ENCODE measurements at regions not wholly inside any gene's neighbourhood (a gene's known extent, or its start where the extent isn't known, plus 50 kb on each side); places are given as distances from the start of the nearest gene placed in this dataset.

GRCh38 chr6:97866616-97867015 is 583.6 kb upstream of the MMS22L start:
- Histone ChIP-seq H3K9me3 (ENCODE audit: control insufficient read depth, low read length) (no peaks in the 10 kb centered on the region), H3K9ac (ENCODE audit: low read length) (no peak overlapping the region), H3K4me1 (ENCODE audit: control insufficient read depth, insufficient read depth, low read length) (no peaks in the 10 kb centered on the region), H3K36me3 (ENCODE audit: control insufficient read depth, insufficient read depth, low read length, severe bottlenecking) (no peaks in the 10 kb centered on the region), H3K27me3 (replicated peaks; ENCODE audit: control insufficient read depth, insufficient read depth, low read length) (no peaks in the 10 kb centered on the region), H3K4me3 (ENCODE audit: low read length) (no peak overlapping the region)
- DNase-seq (ENCODE audit: low read depth) = no peak

GRCh38 chr6:97867177-97867576 is 584.2 kb upstream of the MMS22L start:
- H3K9ac ChIP-seq (ENCODE audit: low read length) = no peak overlapping the region
- H3K36me3 ChIP-seq (ENCODE audit: control insufficient read depth, insufficient read depth, low read length, severe bottlenecking) = no peaks in the 10 kb centered on the region
- H3K9me3 ChIP-seq (ENCODE audit: control insufficient read depth, low read length) = no peaks in the 10 kb centered on the region
- no peak overlapping the region for H3K4me3 ChIP-seq (ENCODE audit: low read length)
- no peak for DNase-seq (ENCODE audit: low read depth)
- H3K27me3 ChIP-seq (replicated peaks; ENCODE audit: control insufficient read depth, insufficient read depth, low read length) = no peaks in the 10 kb centered on the region
- no peaks in the 10 kb centered on the region for H3K4me1 ChIP-seq (ENCODE audit: control insufficient read depth, insufficient read depth, low read length)

DNA sequence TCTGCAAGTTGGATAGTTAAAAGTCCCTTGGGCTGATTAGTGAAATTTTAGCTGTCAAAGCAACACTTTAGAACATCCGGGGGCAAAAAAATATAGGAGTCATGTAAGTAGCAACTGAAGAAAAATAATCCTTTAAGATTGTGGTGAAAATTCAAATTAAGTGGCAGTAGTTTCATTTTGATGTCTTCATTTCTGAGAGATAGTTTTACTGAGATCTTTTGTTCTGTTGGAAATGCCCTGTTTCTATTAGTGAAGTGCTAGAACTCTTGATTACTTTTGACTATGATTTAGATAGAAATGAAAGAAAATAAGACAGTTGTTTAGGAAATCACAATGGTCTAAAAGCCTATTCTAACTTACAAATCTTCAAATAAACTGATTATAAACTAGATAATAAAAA is 587.3 kb upstream of the MMS22L start:
- H3K36me3 ChIP-seq (ENCODE audit: control insufficient read depth, insufficient read depth, low read length, severe bottlenecking) = no peaks in the 10 kb centered on the region
- H3K27me3 ChIP-seq (replicated peaks; ENCODE audit: control insufficient read depth, insufficient read depth, low read length) = no peaks in the 10 kb centered on the region
- no peaks in the 10 kb centered on the region for H3K4me1 ChIP-seq (ENCODE audit: control insufficient read depth, insufficient read depth, low read length)
- H3K9me3 ChIP-seq (ENCODE audit: control insufficient read depth, low read length) = no peaks in the 10 kb centered on the region
- no peak overlapping the region for H3K9ac ChIP-seq (ENCODE audit: low read length)
- no peak for DNase-seq (ENCODE audit: low read depth)
- no peak overlapping the region for H3K4me3 ChIP-seq (ENCODE audit: low read length)

GRCh38 chr6:97876711-97877110 is 593.7 kb upstream of the MMS22L start:
- H3K27me3 ChIP-seq (replicated peaks; ENCODE audit: control insufficient read depth, insufficient read depth, low read length) = no peaks in the 10 kb centered on the region
- H3K9ac ChIP-seq (ENCODE audit: low read length) = no peak overlapping the region
- no peaks in the 10 kb centered on the region for H3K9me3 ChIP-seq (ENCODE audit: control insufficient read depth, low read length)
- no peak for DNase-seq (ENCODE audit: low read depth)
- no peaks in the 10 kb centered on the region for H3K36me3 ChIP-seq (ENCODE audit: control insufficient read depth, insufficient read depth, low read length, severe bottlenecking)
- no peaks in the 10 kb centered on the region for H3K4me1 ChIP-seq (ENCODE audit: control insufficient read depth, insufficient read depth, low read length)
- H3K4me3 ChIP-seq (ENCODE audit: low read length) = no peak overlapping the region

- Histone ChIP-seq H3K36me3 (ENCODE audit: control insufficient read depth, insufficient read depth, low read length, severe bottlenecking) (no peaks in the 10 kb centered on the region), H3K9me3 (ENCODE audit: control insufficient read depth, low read length) (no peaks in the 10 kb centered on the region), H3K4me3 (ENCODE audit: low read length) (no peak overlapping the region), H3K9ac (ENCODE audit: low read length) (no peak overlapping the region), H3K4me1 (ENCODE audit: control insufficient read depth, insufficient read depth, low read length) (no peaks in the 10 kb centered on the region), H3K27me3 (replicated peaks; ENCODE audit: control insufficient read depth, insufficient read depth, low read length) (no peaks in the 10 kb centered on the region)
- DNase-seq (ENCODE audit: low read depth) = no peak
Measured at GRCh38 chr6:97882755-97883154, 599.7 kb upstream of the MMS22L start.

- Histone ChIP-seq H3K9ac (ENCODE audit: low read length) (no peak overlapping the region), H3K4me1 (ENCODE audit: control insufficient read depth, insufficient read depth, low read length) (no peaks in the 10 kb centered on the region), H3K36me3 (ENCODE audit: control insufficient read depth, insufficient read depth, low read length, severe bottlenecking) (no peaks in the 10 kb centered on the region), H3K4me3 (ENCODE audit: low read length) (no peak overlapping the region), H3K27me3 (replicated peaks; ENCODE audit: control insufficient read depth, insufficient read depth, low read length) (no peaks in the 10 kb centered on the region), H3K9me3 (ENCODE audit: control insufficient read depth, low read length) (no peaks in the 10 kb centered on the region)
- DNase-seq (ENCODE audit: low read depth) = no peak
Measured at GRCh38 chr6:97885325-97885724, 602.3 kb upstream of the MMS22L start.

GRCh38 chr6:97885828-97886227 is 602.8 kb upstream of the MMS22L start:
- no peak overlapping the region for H3K4me3 ChIP-seq (ENCODE audit: low read length)
- no peak for DNase-seq (ENCODE audit: low read depth)

GRCh38 chr6:97901531-97901930 is 618.5 kb upstream of the MMS22L start:
- no peaks in the 10 kb centered on the region for H3K36me3 ChIP-seq (ENCODE audit: control insufficient read depth, insufficient read depth, low read length, severe bottlenecking)
- H3K9ac ChIP-seq (ENCODE audit: low read length) = no peak overlapping the region
- H3K27me3 ChIP-seq (replicated peaks; ENCODE audit: control insufficient read depth, insufficient read depth, low read length) = no peaks in the 10 kb centered on the region
- no peak overlapping the region for H3K4me3 ChIP-seq (ENCODE audit: low read length)
- DNase-seq (ENCODE audit: low read depth) = no peak
- H3K4me1 ChIP-seq (ENCODE audit: control insufficient read depth, insufficient read depth, low read length) = no peaks in the 10 kb centered on the region
- H3K9me3 ChIP-seq (ENCODE audit: control insufficient read depth, low read length) = no peaks in the 10 kb centered on the region

More at GRCh38 chr6:97885828-97886227, 602.8 kb upstream of the MMS22L start:
- Histone ChIP-seq H3K9ac (ENCODE audit: low read length) (no peak overlapping the region), H3K27me3 (replicated peaks; ENCODE audit: control insufficient read depth, insufficient read depth, low read length) (no peaks in the 10 kb centered on the region), H3K36me3 (ENCODE audit: control insufficient read depth, insufficient read depth, low read length, severe bottlenecking) (no peaks in the 10 kb centered on the region), H3K9me3 (ENCODE audit: control insufficient read depth, low read length) (no peaks in the 10 kb centered on the region), H3K4me1 (ENCODE audit: control insufficient read depth, insufficient read depth, low read length) (no peaks in the 10 kb centered on the region)

- H3K36me3 ChIP-seq (ENCODE audit: control insufficient read depth, insufficient read depth, low read length, severe bottlenecking) = no peaks in the 10 kb centered on the region
- no peaks in the 10 kb centered on the region for H3K4me1 ChIP-seq (ENCODE audit: control insufficient read depth, insufficient read depth, low read length)
- H3K9ac ChIP-seq (ENCODE audit: low read length) = no peak overlapping the region
- no peak for DNase-seq (ENCODE audit: low read depth)
- no peaks in the 10 kb centered on the region for H3K9me3 ChIP-seq (ENCODE audit: control insufficient read depth, low read length)
- no peak overlapping the region for H3K4me3 ChIP-seq (ENCODE audit: low read length)
- no peaks in the 10 kb centered on the region for H3K27me3 ChIP-seq (replicated peaks; ENCODE audit: control insufficient read depth, insufficient read depth, low read length)
Measured at GRCh38 chr6:97909380-97909779, 626.4 kb upstream of the MMS22L start.

DNA sequence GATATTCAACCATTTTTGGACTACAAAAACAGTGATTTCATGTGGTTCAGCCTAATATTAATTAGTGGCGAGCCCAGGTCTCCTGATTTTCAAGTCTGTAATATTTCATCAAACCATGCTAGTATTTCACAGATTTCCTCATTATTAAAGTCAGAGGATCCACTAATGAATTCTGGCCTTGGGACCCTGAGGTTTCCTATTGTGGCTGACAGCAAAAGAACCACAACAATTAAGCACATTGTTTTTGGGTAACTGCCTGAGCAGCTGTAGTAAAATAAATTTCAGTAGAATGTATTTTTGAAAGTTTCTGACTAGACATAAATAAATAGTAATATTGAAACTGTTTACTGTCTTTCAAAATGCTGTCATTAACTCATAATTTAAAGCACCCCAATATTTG is 630.7 kb upstream of the MMS22L start:
- H3K27me3 ChIP-seq (replicated peaks; ENCODE audit: control insufficient read depth, insufficient read depth, low read length) = no peaks in the 10 kb centered on the region
- no peak overlapping the region for H3K4me3 ChIP-seq (ENCODE audit: low read length)
- no peaks in the 10 kb centered on the region for H3K9me3 ChIP-seq (ENCODE audit: control insufficient read depth, low read length)
- no peaks in the 10 kb centered on the region for H3K36me3 ChIP-seq (ENCODE audit: control insufficient read depth, insufficient read depth, low read length, severe bottlenecking)
- no peak overlapping the region for H3K9ac ChIP-seq (ENCODE audit: low read length)
- DNase-seq (ENCODE audit: low read depth) = no peak
- H3K4me1 ChIP-seq (ENCODE audit: control insufficient read depth, insufficient read depth, low read length) = no peaks in the 10 kb centered on the region

GRCh38 chr6:97914912-97915311 is 631.9 kb upstream of the MMS22L start:
- Histone ChIP-seq H3K9me3 (ENCODE audit: control insufficient read depth, low read length) (no peaks in the 10 kb centered on the region), H3K4me1 (ENCODE audit: control insufficient read depth, insufficient read depth, low read length) (no peaks in the 10 kb centered on the region), H3K4me3 (ENCODE audit: low read length) (no peak overlapping the region), H3K9ac (ENCODE audit: low read length) (no peak overlapping the region), H3K36me3 (ENCODE audit: control insufficient read depth, insufficient read depth, low read length, severe bottlenecking) (no peaks in the 10 kb centered on the region), H3K27me3 (replicated peaks; ENCODE audit: control insufficient read depth, insufficient read depth, low read length) (no peaks in the 10 kb centered on the region)
- DNase-seq (ENCODE audit: low read depth) = no peak

DNA sequence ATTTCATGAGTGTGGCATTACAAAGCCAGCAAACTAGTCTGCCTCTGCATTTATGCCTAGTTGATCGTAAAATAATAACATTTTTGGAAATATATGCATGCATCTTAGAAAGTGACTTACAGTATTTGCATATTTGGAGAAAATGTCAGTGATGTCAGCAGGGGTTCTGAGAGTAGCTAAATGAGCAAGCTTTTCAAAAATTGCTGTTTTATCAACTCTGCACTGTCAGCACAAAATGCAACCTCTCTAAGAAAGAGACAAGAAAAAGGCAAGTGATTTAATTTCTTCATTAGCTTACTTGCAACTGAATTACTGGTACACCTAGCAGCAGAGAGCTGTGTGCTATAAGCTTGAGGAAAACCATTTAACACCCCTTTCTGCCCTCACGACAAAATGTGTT is 632.5 kb upstream of the MMS22L start:
- Histone ChIP-seq H3K4me1 (ENCODE audit: control insufficient read depth, insufficient read depth, low read length) (no peaks in the 10 kb centered on the region), H3K9ac (ENCODE audit: low read length) (no peak overlapping the region), H3K9me3 (ENCODE audit: control insufficient read depth, low read length) (no peaks in the 10 kb centered on the region), H3K36me3 (ENCODE audit: control insufficient read depth, insufficient read depth, low read length, severe bottlenecking) (no peaks in the 10 kb centered on the region), H3K4me3 (ENCODE audit: low read length) (no peak overlapping the region), H3K27me3 (replicated peaks; ENCODE audit: control insufficient read depth, insufficient read depth, low read length) (no peaks in the 10 kb centered on the region)
- DNase-seq (ENCODE audit: low read depth) = no peak
